ENCODE measurements at regions not wholly inside any gene's neighbourhood (a gene's known extent, or its start where the extent isn't known, plus 50 kb on each side); places are given as distances from the start of the nearest gene placed in this dataset.

GRCh38 chr9:73402081-73403028, 250.7 kb downstream of the ANXA1 start:
- TF ChIP-seq CTCF (IDR thresholded peaks at IDR 0.05), result no peak
- TF ChIP-seq POLR2A (IDR thresholded peaks at IDR 0.05), result no peak

All from body of pancreas (tissue), 4 donors.